Astrocyte (in vitro differentiated cells and primary cell): ENCODE measurements at regions not wholly inside any gene's neighbourhood (a gene's known extent, or its start where the extent isn't known, plus 50 kb on each side); places are given as distances from the start of the nearest gene placed in this dataset.

Source experiments
- DNase-seq: peaks from one replicate; pipeline ENCODE4 v3.0.0-alpha.2; 2010; ENCODE audit warnings: low read depth
- FAIRE-seq: peaks from 2 replicates; lab custom pipeline; 2011; peaks lifted over from hg19 to GRCh38; lab: Jason Lieb, UNC
- H2AFZ ChIP-seq: 2 replicates; pipeline ENCODE4 v1.6.0; 2012; ENCODE audit warnings: low read depth, low read length, inconsistent platforms
- H3K27ac ChIP-seq: 2 replicates; pipeline ENCODE4 v1.5.1; 2011; ENCODE audit warnings: low read depth, low read length, inconsistent platforms
- H3K27me3 ChIP-seq: 2 replicates; pipeline ENCODE4 v1.6.0; 2011; ENCODE audit warnings: low read length, inconsistent platforms; ENCODE audit not compliant: insufficient read depth
- H3K36me3 ChIP-seq: 2 replicates; pipeline ENCODE4 v1.5.1; 2011; ENCODE audit warnings: low read length, inconsistent platforms; ENCODE audit not compliant: insufficient read depth
- H3K4me1 ChIP-seq: 2 replicates; pipeline ENCODE4 v1.5.1; 2011; ENCODE audit warnings: low read length, inconsistent platforms; ENCODE audit not compliant: insufficient read depth
- H3K4me2 ChIP-seq: 2 replicates; pipeline ENCODE4 v1.6.0; 2012; ENCODE audit warnings: low read length, inconsistent platforms
- H3K4me3 ChIP-seq: 2 replicates; pipeline ENCODE4 v1.5.1; 2011; ENCODE audit warnings: low read depth, mild to moderate bottlenecking, low read length, inconsistent platforms; ENCODE audit not compliant: insufficient read depth
- H3K79me2 ChIP-seq: 2 replicates; pipeline ENCODE4 v1.6.0; 2012; ENCODE audit warnings: mild to moderate bottlenecking, low read length, inconsistent platforms; ENCODE audit not compliant: insufficient read depth
- H3K9ac ChIP-seq: 2 replicates; pipeline ENCODE4 v1.6.0; 2012; ENCODE audit warnings: mild to moderate bottlenecking, low read length, inconsistent platforms
- H3K9me3 ChIP-seq: 2 replicates; pipeline ENCODE4 v1.5.1; 2012; ENCODE audit warnings: low read depth, mild to moderate bottlenecking, low read length, inconsistent platforms; ENCODE audit not compliant: insufficient read depth
- H4K20me1 ChIP-seq: 2 replicates; pipeline ENCODE4 v1.6.0; 2012; ENCODE audit warnings: low read length, inconsistent platforms; ENCODE audit not compliant: insufficient read depth
- H3K27ac Mint-ChIP-seq: one replicate; pipeline ENCODE4 v1.8.0; 2021; ENCODE audit warnings: mild to moderate bottlenecking, mixed read lengths; ENCODE audit not compliant: unreplicated experiment
- H3K27me3 Mint-ChIP-seq: one replicate; pipeline ENCODE4 v1.8.0; 2021; ENCODE audit warnings: low read depth, mixed read lengths; ENCODE audit not compliant: unreplicated experiment
- H3K36me3 Mint-ChIP-seq: one replicate; pipeline ENCODE4 v1.8.0; 2021; ENCODE audit warnings: low read depth, mixed read lengths; ENCODE audit not compliant: unreplicated experiment
- H3K4me1 Mint-ChIP-seq: one replicate; pipeline ENCODE4 v1.8.0; 2021; ENCODE audit warnings: low read depth, mixed read lengths; ENCODE audit not compliant: unreplicated experiment
- H3K4me3 Mint-ChIP-seq: one replicate; pipeline ENCODE4 v1.8.0; 2021; ENCODE audit warnings: mild to moderate bottlenecking, moderate library complexity, mixed read lengths; ENCODE audit not compliant: unreplicated experiment
- H3K9me3 Mint-ChIP-seq: one replicate; pipeline ENCODE4 v1.8.0; 2021; ENCODE audit warnings: mild to moderate bottlenecking, mixed read lengths; ENCODE audit not compliant: unreplicated experiment
- CTCF ChIP-seq: IDR thresholded peaks from 2 replicates; pipeline ENCODE4 v1.5.1; 2011; ENCODE audit warnings: low read depth, mild to moderate bottlenecking, inconsistent platforms, low read length, moderate library complexity; ENCODE audit not compliant: insufficient read depth
- EZH2 ChIP-seq: IDR thresholded peaks from 2 replicates; pipeline ENCODE4 v1.6.1; 2012; ENCODE audit warnings: mild to moderate bottlenecking, low read length, inconsistent platforms; ENCODE audit not compliant: insufficient read depth

- Mint-ChIP-seq H3K36me3 (no peaks in the 10 kb centered on the region), H3K4me3 (no peak overlapping the region), H3K27ac (no peak overlapping the region), H3K4me1 (no peaks in the 10 kb centered on the region), H3K9me3 (peaks cover 4% of the 10 kb centered on the region), H3K27me3 (no peaks in the 10 kb centered on the region)
- Histone ChIP-seq H3K27me3 (no peaks in the 10 kb centered on the region), H2AFZ (no peak overlapping the region), H3K9ac (no peak overlapping the region), H4K20me1 (no peaks in the 10 kb centered on the region), H3K36me3 (no peaks in the 10 kb centered on the region), H3K4me3 (no peak overlapping the region), H3K9me3 (peaks cover 6% of the 10 kb centered on the region), H3K27ac (no peak overlapping the region), H3K4me2 (no peak overlapping the region), H3K79me2 (no peaks in the 10 kb centered on the region), H3K4me1 (no peaks in the 10 kb centered on the region)
- TF ChIP-seq CTCF (no peak), EZH2 (no peak)
- DNase-seq (no peak), FAIRE-seq (no peak)
These were observed 311.0 kb downstream of the ANKRD30A start for GRCh38 chr10:37436357-37436756.

- Mint-ChIP-seq H3K27ac (no peak overlapping the region), H3K27me3 (no peaks in the 10 kb centered on the region), H3K4me1 (no peaks in the 10 kb centered on the region), H3K36me3 (no peaks in the 10 kb centered on the region), H3K9me3 (peaks cover 4% of the 10 kb centered on the region), H3K4me3 (no peak overlapping the region)
- no peaks in the 10 kb centered on the region for H3K79me2 ChIP-seq
- H2AFZ ChIP-seq, result no peak overlapping the region
- TF ChIP-seq EZH2 (no peak), CTCF (no peak)
- no peaks in the 10 kb centered on the region for H3K4me1 ChIP-seq
- no peaks in the 10 kb centered on the region for H4K20me1 ChIP-seq
- FAIRE-seq (no peak), DNase-seq (no peak)
- no peak overlapping the region for H3K27ac ChIP-seq
- H3K9ac ChIP-seq, result no peak overlapping the region
- no peak overlapping the region for H3K4me3 ChIP-seq
- H3K36me3 ChIP-seq, result no peaks in the 10 kb centered on the region
- no peak overlapping the region for H3K4me2 ChIP-seq
- no peaks in the 10 kb centered on the region for H3K27me3 ChIP-seq
- H3K9me3 ChIP-seq, result peaks cover 6% of the 10 kb centered on the region
These were observed 308.7 kb downstream of the ANKRD30A start for GRCh38 chr10:37434091-37434490.
